NCI-H2196 treated with DMSO at 0.1 percent for 48 hours (cell line): ENCODE measurements at regions not wholly inside any gene's neighbourhood (a gene's known extent, or its start where the extent isn't known, plus 50 kb on each side); places are given as distances from the start of the nearest gene placed in this dataset.
"Not testable (repeated sequence)": the region's sequence is repeated elsewhere in the genome, so short reads cannot be mapped to it uniquely, and the experiment has no call there.

Experiments used
- DNase-seq: peaks from one replicate; lab custom pipeline; 2025; ENCODE audit not compliant: unreplicated experiment; lab: John Stamatoyannopoulos, UW

DNA sequence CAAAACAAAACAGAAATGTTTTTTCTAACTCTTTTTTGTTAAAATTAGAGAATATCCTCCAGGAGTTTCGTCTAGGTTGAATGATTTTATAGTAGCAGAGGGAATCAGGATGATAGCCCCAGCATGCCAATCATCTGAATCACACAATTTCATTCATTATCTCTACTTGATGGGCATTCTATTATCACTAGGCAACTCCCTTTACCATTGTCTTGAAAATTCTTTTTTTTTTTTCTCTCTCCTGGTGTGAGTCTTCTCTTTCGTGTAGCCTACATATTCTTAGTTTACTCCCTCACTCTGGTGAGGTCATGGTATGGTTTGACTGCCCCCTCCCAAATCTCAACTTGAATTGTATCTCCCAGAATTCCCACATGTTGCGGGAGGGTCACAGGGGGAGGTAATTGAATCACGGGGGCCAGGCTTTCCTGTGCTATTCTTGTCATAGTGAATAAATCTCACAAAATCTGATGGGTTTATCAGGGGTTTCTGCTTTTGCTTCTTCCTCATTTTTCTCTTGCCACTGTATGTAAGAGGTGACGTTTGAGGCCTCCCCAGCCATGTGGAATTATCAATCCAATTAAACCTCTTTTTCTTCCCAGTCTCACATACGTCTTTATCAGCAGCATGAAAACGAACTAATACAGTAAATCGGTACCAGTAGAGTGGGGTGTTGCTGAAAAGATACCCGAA is 105.0 kb downstream of the OTUD1 start:
- DNase-seq: no peak

DNA sequence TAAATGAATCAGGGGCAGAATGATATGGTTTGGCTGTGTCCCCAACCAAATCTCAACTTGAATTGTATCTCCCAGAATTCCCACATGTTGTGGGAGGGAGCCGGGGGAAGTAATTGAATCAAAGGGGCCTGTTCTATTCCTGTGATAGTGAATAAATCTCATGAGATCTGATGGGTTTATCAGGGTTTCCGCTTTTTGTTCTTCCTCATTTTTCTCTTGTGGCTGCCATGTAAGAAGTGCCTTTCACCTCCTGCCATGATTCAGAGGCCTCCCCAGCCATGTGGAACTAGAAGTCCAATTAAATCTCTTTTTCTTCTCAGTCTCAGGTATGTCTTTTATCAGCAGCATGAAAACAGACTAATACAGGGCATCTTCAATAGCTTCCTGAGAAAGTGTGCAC is 107.0 kb downstream of the OTUD1 start:
- not testable (repeated sequence) for DNase-seq

DNA sequence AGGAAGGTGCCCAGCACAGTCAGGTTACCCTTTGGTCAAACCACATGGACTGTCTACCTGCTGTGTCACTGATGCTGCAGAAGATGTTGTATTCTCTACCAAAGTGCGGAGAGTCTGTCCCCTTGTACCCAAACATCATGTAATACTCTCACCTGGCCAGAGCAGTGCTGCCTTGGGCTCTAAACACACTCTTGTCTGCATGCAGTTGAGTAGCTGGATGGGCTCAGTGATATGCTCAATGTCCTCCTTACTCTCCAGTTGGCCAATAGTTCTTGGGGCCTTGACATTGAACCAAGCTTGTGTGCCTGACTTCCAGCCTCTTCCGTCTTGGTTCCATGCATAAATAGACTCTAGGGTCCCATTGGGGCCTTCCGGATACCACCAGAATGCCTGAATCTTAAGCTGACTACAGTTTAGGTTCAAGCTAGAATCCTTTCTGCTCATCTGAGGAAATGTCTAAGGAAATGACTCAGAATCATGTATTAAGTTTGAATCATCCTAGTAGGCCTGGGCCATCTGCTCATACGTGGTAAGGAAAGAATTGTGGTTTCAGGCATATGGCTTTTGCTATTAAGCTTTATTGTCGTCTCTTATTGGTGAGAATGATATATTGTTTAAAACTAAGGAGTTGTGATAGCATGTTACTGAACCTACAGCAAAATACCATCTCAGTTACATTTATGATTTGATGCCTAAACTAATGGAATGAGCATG is 118.0 kb downstream of the OTUD1 start:
- no peak for DNase-seq

DNA sequence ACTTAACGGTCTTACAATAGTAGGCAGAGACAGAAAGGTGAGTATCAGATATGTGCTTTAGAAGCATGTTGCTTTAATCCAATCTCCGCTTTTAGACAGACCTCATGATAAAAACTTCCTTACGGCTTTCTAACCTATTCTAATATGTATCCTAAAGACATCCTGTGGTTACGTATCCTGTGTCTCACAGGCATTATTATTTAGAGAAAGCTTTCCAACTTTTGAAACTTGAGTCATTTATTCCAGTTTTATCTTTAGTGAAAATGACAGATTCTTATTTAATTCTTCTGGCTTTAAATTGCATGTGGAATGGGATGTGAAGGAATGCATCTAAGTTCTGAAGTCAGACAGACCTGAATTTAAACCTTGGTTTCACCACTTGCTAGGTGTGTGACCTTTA is 118.9 kb downstream of the OTUD1 start:
- no peak for DNase-seq

DNA sequence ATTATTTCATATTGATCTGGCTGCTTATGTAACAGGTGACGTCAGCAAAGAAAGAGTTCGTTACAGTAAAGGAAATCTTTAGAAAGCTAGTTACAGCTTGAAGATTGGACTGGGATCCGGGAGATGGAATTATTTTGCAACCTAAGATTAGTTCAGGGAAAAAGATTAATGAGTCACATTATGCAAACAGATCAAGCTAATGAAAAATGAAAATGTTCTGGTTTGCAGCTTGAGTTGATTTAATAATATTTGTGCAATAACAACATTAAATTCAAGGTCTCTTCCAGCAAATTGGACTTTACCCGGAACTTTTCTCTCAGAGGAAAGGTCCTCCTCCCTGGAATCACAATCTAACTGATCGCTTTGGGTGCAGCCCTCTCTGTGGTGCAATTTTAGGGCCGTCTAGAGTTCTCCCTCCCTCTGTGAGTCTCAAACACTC is 119.5 kb downstream of the OTUD1 start:
- DNase-seq: no peak

DNA sequence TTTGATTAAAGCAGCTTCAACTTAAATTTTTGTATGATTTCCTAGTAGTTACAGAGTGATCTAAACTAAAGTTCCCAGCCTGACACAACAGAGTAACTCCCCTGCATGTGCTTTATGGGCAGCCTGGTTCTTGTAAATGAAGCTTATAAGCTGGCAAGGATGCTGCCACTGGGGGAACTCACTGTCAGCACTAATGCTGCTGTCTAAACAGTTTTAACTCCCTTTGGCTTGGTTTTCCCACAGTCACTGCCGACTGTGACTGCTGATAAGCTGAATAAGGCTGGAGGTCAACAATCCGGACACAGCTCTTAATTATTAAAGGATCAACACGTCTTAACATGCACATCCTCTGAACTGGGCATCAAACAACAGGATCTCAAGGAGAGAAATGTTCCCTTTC is 130.1 kb downstream of the OTUD1 start:
- DNase-seq: no peak

DNA sequence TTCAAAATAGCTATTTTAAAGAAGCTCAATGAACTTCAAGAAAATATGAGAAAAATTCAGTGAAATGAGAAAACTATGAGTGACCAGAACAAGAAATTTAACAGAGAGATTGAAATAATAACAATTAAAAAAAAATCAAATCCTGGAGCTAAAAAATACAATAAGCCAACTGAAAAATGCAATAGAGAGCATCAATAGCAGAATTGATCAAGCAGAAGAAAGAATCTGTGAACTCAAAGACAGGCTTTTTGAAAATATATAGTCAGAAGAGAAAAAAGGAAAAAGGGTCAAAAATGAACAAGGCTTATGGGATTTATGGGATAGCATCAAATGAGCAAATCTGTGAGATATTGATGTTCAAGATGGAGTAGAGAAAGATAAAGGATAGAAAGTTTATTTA is 133.0 kb downstream of the OTUD1 start:
- DNase-seq: no peak

DNA sequence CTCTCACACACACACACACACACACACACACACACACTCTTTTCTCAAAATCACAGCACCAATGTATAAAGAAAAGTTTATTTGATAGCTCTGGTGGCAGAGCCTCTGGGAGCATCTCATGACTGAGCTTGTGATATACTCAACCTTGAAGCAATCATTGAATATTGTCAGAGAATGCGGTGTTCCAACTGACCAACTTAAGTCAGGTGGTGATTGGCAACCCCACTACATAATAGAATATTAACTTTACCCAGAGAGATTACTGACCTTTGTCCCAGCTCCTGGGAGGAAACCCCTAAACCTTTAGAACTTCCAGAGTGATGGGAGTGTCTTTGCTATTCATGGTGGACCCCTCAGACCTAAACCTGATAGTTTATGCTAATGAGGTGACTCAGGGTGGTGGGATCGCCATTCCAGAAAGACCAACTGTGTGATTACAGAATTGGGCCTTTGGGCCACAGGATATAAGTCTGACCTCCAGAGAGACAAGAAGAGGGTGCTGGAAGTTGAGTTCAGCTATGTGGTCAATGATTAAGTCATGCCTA is 143.1 kb downstream of the OTUD1 start:
- DNase-seq: no peak

DNA sequence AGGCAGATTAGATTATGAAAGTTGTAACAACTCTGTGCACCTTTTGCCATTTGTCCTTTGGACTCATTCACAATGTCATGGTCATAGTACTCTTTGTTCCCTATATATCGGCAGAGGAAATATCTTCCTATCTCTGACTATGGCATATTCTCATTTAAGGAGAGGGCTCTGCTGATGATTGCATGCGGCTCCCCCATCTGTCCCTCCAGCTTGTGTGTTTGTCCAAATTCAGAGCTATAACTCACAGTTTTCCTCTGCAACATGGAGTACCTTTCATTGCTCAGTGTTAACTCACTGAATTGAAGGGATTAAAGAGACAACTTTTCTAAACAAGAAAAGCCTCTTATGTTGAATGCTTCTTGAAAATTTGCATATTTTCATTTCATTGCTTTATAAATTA is 145.5 kb downstream of the OTUD1 start:
- no peak for DNase-seq

DNA sequence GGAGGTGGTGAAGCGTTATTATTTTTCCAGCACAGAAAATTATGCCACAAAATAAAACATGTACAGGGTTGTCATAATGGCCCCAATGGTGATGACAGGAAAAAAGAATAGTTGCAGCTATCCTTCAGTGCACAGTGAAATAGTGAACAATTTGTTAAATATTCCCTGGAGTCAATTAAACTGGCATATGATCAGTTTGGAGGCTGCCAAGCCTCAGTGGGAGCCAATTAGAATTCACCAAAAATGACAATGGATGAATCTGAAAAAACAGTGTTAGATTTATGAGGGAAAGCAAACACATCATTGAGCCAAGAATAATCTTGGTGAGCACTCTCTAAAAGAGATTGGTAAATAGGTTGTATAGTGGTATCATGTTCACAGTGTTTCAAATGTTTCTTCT is 146.3 kb downstream of the OTUD1 start:
- DNase-seq: no peak

DNA sequence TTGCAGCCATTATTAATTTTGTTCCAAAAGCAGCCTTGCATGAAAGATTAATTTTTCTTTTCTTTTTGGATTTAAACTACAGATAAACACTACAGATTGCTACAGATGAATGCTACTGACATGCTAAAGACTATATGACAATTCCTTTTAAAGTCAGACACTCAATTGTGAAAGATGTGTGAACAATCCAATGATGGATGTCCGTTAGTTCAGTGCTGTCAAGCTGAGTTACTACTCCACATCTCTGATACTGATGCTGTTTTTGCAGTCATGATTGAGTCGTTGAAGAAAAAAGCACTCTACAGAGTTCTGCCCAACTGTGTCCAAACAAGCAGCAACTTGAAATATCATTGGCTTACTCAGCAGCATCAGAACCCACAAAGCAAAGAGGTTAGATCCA is 146.8 kb downstream of the OTUD1 start:
- DNase-seq: no peak

DNA sequence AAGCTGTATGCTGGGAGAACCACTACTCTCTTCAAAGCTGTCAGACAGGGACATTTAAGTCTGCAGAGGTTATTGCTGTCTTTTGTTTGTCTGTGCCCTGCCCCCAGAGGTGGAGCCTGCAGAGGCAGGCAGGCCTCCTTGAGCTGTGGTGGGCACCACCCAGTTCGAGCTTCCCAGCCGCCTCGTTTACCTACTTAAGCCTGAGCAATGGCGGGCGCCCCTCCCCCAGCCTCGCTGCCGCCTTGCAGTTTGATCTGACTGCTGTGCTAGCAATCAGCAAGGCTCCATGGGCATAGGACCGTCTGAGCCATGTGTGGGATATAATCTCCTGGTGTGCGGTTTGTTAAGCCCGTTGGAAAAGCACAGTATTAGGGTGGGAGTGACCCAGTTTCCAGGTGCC is 156.4 kb downstream of the OTUD1 start:
- DNase-seq: not testable (repeated sequence)

DNA sequence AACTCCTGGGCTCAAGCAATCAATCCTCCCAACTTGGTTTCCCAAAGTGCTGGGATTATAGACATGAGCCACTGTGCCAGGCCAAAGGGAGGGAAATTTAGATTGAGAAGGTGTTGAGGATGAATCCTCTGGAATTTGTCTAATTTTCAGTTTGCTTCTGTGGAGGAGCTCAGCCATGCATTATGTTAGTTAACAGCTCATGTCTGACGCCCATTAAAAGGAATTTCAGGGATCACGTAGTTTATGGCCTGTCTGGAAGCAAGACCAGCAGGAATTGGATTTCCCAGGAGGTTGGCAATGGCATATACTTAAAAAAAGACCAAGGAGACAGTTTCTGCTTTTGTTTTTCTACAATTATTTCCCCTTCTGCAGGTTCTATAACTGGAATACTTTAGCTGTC is 165.7 kb downstream of the OTUD1 start:
- DNase-seq: no peak

DNA sequence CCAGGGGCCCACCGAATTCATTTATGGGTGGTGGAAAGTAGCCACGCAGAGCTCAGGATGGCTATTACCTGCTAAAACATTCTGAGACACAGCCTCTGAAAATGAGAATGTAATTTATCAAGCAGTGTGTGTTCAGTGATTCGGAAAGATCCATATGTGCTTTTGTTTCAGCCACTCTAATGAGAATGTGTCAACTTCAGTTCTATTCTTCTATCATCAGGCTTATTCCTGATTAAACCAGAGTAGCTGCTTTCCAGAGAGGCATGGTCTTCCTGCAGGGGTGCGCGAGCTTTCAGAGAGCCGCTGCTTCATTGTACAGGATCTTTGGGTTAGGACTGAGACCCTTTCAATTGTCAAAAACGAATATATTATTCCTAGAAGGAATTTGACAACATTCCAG is 167.6 kb downstream of the OTUD1 start:
- no peak for DNase-seq

DNA sequence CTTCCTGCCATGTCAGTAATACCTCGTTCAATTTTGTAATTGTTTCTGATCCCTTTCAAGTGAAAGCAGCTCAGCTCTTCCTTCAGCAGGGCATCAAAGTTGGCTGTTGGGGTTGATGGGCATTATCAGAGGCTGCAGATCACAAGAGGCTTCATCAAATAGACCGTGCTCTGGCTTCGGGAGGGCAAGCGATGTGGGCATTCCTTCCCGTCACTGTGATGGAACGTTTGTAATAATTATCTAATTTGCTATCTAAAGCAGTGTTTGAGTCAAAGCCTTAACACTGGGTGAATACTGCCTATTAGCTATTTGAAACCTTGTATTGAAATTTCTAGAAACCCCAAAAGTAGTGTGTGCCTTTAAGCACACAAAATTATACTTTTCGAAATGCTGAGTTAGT is 170.1 kb downstream of the OTUD1 start:
- DNase-seq: no peak

DNA sequence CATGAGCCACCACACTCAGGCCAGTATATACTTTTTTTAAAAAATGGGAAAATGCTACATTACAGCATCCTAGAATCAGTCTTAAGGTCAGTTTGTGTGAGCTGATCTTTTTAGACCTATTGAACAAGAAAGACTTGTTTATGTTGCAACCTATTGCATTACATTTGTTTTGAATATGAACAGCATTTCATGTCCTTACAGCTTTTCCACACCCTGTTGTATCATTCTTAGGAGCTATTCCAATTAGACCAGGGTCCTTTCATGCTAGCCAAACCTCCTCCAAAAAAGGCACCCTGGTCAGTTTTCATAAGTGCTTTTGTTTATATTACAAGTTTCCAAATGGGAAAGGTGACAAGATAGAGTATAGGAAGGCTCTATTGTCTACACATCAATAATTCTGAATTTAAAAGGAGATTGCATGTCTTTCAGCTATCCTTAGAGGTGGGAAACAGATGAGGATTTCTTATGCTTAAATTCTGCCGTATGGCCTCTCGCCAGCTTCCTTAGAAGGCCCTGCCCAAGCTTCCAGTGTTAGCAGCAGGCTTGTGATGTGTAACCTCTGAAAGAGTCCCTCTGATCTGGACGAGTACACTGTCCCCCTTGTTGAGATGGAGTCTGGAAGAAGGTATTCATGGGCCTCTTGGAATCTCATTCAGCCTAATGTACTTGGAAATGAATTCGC is 171.9 kb downstream of the OTUD1 start:
- DNase-seq: no peak

DNA sequence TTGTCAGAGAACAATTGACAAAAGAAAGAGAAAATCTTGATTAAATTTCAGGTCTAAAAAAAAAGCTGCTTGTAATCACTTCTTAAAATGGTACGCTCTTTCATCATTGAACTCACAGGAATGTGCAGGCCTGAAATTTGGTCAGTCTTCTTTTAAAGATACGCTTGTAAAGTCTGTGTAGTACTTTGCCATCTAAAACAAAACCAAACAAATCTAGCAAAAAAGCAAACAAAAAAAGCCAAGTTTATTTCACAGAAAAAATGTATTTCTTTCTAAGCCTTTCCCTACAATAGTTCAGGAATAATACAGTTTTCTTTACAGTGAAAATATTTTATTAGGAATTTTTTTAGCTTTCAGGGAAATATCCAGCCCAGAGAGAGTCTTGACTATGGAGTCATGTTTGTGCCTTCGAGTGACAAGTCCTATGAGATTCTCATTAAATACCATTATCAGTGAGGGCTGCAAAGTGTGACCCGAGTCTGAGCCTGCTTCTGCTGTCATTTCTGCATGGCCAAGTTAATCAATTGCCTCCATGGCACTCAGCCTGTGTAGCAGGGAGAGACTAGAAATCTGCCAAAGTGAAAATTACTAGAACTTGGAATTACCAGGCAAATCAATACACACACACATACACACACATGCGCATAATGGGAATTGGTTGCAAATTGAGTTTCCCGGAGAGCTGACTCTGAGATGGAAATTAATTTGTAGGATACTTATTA is 172.6 kb downstream of the OTUD1 start:
- no peak for DNase-seq

DNA sequence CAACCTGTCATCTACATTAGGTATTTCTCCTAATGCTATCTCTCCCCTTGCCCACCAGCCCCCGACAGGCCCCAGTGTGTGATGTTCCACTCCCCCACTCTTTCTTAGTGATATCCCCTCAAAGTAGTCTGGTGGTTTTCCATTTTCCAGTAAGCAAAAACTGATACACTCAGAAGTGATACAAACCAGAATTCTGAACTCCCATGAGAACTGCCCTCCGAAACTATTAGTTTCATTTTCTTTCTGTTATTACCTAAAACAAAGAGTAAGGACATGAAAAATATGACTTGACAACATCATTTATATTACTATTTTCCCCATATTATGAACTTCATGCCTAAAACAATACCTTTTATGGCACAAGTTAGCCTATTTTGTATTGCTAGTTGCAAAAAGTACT is 175.0 kb downstream of the OTUD1 start:
- no peak for DNase-seq

DNA sequence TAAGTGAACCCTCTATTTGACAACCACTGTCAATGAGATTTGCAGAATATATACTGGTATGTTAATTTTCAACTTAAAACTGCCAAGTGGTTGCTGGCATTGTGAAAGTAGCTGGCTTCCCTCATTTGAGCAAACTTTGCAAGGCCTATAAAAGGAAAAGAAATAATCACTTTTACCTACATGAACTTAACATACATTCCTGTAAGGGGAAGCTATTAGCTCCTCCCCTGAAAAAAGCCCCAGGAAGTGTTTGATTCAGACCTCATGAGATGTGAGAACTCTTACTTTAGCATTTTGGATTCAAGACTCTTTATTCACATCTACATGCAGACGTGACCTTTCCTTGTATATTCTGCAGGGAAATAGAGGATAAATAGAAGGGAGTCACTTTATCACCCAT is 175.6 kb downstream of the OTUD1 start:
- no peak for DNase-seq

DNA sequence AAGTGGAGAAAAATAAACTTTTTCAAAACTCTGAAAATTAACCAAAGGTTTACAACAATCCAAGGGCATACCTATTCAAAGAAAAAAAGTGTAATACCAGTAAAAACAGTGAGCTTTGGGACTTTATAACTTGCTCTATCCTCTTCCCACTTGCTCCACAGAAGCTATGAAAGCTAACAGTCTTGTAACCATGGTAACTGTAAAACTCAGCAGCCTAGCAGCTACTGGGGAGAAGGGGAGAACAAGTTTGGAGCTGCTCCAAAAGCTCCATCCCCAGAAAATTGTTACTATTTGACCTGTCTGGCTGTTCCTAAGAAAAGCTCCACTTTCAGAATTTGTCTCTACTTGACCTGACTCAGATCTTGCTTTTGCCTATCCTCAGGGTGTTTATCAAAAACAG is 191.5 kb downstream of the OTUD1 start:
- DNase-seq: no peak

DNA sequence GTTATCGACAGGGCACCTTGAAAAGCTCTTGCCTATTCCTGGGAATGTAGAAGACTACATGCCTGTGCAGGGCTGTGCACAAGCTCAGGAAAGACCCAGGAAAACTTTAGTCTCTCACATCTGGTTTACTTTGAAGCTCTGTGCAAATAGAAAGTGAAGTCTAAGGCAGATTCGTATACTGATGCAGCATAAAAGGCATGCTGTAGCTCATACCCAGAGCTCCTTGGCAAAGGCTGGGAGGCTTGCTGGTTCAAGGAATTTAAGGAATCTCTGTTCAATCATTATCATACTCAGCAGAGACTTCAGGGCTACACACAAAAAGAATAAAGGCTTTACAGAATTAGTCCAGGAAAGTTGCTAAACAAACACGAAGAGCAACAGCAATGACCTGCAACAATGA is 192.0 kb downstream of the OTUD1 start:
- DNase-seq: no peak
